Activated CD4-positive, alpha-beta T cell treated with anti-CD3 and anti-CD28 coated beads, Interleukin-2, amount 50 U/mL, for 48 hours (primary cell): ENCODE measurements at regions not wholly inside any gene's neighbourhood (a gene's known extent, or its start where the extent isn't known, plus 50 kb on each side); places are given as distances from the start of the nearest gene placed in this dataset.

ENCODE experiments used
- DNase-seq, 2 experiments: peaks; one replicate each; pipeline ENCODE4 v3.0.0-alpha.2; 2020

DNA sequence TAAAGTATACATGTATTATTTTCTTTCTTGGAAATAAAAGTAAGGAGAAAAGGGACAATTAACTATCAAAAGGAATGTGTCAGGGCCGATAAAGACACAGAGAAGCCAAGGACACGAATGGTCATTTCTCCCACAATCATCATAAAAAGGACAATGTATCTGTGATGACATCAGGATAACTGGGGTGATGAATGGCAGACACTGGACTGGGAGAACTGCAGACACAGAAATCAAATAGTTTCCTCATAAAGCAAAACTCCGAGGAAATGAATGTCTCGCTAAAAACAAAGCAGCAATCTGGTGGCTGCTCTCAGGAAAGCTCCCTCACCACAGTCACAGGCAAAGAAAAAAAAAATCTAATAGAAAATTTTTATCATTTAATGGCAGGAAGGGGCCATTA is 69.3 kb upstream of the NPY start:
- DNase-seq, result no peak

DNA sequence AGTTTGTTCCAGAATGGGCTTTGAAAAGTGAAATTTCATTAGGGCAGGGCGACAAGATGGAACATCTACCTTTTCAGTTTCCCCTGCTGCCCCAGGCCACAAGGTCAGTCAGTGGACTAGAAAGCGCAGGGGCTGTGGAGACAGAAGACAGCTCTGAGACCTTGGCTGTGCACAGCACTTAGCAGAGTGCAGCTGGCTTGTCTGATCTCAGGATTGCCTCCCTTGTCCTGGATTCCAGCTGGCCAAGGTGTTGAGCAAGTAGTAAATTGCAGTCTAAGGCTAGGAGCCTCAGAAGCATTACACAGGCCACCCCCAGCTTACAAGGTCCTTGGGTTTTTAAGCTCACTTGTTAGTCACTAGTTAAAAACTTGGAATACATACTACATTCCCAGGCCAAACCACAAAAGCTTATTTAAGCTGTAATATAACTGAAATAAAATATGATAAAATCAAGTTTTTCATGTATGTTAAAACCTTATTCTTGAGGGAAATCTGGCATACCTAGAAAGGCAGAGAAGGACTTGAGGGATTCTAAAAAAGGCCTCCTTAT is 67.3 kb upstream of the NPY start:
- DNase-seq, result no peak

DNA sequence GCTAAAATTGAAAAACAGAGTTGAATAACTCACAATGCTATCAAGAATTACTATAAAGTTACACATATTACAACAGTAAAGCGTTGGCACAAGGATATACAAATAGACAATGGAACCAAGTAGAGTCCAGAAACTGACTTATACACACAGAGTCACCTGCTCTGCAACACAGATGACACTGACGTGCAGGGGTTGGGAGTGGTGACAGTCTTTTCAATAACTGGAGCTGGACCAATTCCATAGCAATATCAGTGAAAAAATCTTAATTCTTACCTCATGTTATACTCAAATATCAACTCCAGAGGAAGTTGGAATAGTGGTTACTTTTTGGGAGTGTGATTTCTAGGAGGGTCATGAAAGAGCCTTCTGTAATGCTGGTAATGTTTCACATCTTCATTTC is 62.5 kb upstream of the NPY start:
- no peak for DNase-seq

DNA sequence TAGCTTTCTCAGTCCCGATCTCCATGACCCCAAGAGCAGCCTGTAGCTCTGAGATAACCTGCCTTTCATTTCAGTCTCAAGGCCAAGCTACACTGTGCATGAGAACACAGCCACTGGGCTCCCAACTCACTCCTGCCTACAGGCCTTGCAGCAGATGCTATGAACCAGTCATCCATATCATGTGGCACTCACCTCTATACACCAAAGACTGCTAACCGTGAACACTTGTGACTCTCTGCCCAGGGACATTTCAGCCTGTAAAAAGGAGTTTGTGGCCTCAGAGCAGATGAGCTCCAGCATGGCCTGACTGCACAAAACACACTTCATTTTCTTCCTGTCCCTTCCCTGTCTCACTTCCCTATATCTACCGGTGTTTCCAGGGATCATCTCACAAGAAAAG is 56.9 kb upstream of the NPY start:
- DNase-seq, result no peak

DNA sequence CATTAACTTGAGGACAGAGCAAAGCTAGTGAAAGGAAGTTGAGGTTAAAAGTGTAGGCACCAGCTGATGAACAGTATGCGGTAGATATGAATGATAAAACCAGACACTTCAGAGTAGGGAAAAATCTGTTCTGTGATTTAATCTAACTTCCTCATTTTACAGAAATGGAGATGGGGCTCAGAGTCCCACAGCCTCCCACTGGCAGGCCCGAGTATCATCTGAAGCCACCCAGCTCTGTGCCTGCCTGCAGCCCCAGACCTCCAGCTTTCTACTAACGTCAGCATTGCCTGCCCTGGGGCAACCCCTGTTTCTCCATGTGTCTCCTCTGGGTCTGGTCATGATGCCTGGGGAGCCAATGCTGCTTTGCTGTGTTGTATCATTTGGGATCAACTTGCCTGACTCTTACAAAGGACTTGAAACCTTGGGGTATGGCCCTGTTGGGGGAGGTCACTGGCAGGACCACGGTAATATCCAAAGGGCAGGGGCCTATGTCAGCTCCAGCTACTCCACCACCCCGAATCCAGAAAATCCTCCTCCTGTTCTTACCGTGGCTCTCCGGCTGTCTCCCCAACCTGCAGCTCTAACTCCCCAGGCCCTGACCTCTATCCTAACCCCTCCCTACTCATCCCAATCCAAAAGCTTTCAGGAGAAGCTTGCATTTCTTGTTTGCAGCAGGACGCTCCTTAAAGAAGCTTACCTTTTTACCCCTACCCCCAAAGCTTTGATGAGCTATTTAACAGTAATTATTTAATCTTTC is 56.2 kb upstream of the NPY start:
- peak; percentile 22 to 35 for DNase-seq

DNA sequence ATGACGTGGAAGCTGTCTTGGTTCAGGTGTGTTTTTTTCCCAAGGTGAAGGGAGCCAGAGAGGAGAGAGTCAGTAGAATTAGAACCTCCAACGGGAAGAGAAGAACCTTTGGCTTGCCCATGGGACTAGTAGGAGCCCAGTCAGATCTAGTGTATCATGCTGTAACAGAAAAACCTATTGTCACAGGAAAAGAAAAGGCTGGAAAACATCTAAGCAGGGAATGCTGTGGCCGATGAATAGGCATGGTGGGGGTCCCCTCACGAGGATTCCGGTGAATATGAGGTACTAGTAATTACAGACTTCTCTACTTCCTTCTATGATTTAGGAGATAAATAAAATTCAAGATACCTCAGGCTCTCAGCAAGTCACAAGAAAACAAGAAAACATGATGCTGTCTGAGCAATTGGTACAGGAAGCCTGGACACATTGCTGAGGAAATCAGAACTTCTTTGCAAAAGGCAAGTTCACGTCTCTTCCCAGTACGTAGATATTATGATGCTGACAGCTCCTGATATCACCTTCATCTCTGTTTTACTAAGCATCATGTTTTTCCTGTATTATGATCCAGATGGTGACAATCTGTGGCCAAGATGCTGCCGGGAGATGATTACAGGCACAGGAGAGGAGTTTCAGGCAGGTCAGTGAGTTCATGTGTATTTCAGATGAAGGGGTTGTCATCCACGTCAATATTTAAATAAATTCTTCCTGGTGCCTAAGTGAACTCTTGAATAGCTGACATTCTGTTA is 54.3 kb upstream of the NPY start:
- DNase-seq, result no peak

DNA sequence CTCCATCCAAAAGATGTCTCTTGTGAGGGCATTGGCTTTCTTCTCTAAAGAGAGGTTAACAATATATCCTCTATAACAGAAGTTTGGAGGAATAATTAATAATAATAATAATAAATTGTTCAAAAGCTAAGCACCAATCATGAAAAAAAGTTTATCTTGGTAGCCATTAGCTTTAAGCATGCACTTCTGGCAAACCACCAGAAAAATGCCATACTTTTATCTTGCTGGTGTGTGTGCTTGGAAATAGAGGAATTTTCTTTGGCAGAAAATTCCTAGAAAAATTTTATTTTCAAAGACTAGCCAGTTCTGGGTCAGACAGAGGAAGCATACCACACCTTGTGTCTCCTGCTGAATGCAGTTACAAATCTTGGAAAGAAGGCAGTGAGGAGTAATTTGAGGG is 52.5 kb upstream of the NPY start:
- no peak for DNase-seq

DNA sequence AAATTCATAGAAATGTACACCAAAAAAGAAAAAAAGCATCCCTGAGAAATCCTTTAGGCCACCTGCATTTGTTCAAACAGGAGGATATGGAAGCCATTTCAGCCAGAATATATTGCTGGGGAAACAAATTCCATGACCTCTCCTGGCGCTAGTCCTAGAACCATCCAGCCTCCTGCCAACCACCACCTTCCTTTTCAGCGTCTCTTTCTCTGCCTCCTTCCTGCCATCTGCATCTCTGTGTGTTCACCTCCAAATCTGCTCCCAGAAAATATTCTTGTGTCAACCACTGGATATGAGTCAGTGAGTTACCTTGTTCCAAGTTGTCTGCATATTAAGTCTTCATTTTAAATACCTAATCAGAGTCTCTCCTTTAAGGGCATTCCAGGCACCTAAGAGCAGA is 50.6 kb upstream of the NPY start:
- DNase-seq, result no peak
